Adrenal gland (tissue), 9 donors: ENCODE measurements at regions not wholly inside any gene's neighbourhood (a gene's known extent, or its start where the extent isn't known, plus 50 kb on each side); places are given as distances from the start of the nearest gene placed in this dataset.
A peak's percentile ranks its signal among the peaks of the same experiment; 100 is the strongest.

ENCODE experiments used
- DNase-seq, 7 donors: peaks; one replicate each; pipeline ENCODE4 v3.0.0-alpha.2; 2019 to 2020
- H3K27ac ChIP-seq, 5 donors: fragments of 200-600 bp; sonication (generic) in 4 of 5; 1 replicate in 3 of 5; 2 replicates in 2 of 5; pipeline versions ENCODE4 v1.5.1 to v1.8.0; 2016 to 2020; ENCODE audit warnings: mild to moderate bottlenecking in 1 of 5
- H3K27me3 ChIP-seq: fragments of 200-600 bp; 2 replicates; pipeline ENCODE4 v1.8.0; 2021
- H3K36me3 ChIP-seq, 2 donors: fragments of 200-600 bp; replicated peaks in 1 of 2; 1 replicate in 1 of 2; 2 replicates in 1 of 2; pipeline versions ENCODE4 v1.5.1 to v1.8.0; 2018 to 2022
- H3K4me1 ChIP-seq, 2 donors: fragments of 200-600 bp; replicated peaks in 1 of 2; 1 replicate in 1 of 2; 2 replicates in 1 of 2; pipeline versions ENCODE4 v1.5.1 to v1.8.0; 2018 to 2021
- H3K4me3 ChIP-seq, 4 donors: fragments of 200-600 bp; sonication (generic) in 3 of 4; one replicate each; pipeline ENCODE4 v1.5.1; 2016 to 2018
- H3K9me3 ChIP-seq, 3 donors: fragments of 200-600 bp; sonication (generic) in 1 of 3; replicated peaks in 1 of 3; 1 replicate in 2 of 3; 2 replicates in 1 of 3; pipeline versions ENCODE4 v1.5.1 to v1.8.0; 2016 to 2021
- CTCF ChIP-seq, 6 experiments: fragments of 450-650 bp in 4 of 6; fragments of 200-600 bp in 2 of 6; sonication (generic) in 1 of 6; IDR thresholded peaks; 1 replicate in 5 of 6; 2 replicates in 1 of 6; pipeline versions ENCODE4 v1.5.1 to v1.8.0; 2016 to 2021; ENCODE audit warnings: antibody characterized with exemption in 6 of 6, mild to moderate bottlenecking in 2 of 6, moderate library complexity in 1 of 6
- POLR2A ChIP-seq, 2 donors: fragments of 450-650 bp; IDR thresholded peaks; one replicate each; pipeline ENCODE4 v1.6.1; 2017; ENCODE audit warnings: antibody characterized with exemption in 2 of 2, mild to moderate bottlenecking in 2 of 2, moderate library complexity in 1 of 2
- WGBS, 4 donors: extraction: QIAGEN DNeasy Blood & Tissue Kit in 2 of 4; methylation state at CpG; one replicate each; pipeline versions ENCODE4 v1.1.5 to v1.1.7; 2013 to 2017; 5-methylcytosine and 5-hydroxymethylcytosine counted together
- intact Hi-C, 2 donors: fragments of 100-400 bp; cut with DNase I; formaldehyde crosslinking; loops; one replicate each; pipeline versions ENCODE4 v1.14.1 to v1.15.0; 2022 to 2023
- donor health status: healthy with polysubstance abuse.
- donor health status: Bipolar disorder and iron deficiency.
- donor health status: DM: yes; HTN: yes; CAD: no.
- donor health status: DM: no; HTN: no; CAD: no.
- donor health status: DM: no; HTN: no; CAD: no.

DNA sequence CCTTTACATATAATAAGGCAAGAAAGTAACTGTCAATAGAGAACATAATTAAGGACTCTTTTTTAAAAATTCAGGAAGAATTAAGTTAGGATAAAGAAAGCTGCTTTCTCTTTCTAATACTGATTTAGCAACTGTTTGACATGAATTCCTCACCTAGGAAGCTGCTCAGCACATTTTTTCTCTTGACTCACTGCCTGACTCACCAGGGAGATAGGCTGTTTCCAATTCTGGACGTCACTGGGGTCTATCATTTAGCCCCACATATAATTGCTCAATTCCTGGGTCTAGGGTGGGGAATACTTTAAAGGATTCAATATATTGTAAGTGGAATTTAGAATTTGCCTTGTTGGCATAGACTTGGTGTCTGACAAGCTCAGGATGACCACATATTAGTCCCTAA lies 50.8 kb upstream of the UGP2 start:
- 7 to 14% (median 11%) methylated on average over 1 of the region's 1 CpG for WGBS, 4 donors
- intact Hi-C loops = no loop called here
- TF ChIP-seq CTCF (IDR thresholded peaks at IDR 0.05) = no peak
- no peak for TF ChIP-seq POLR2A (IDR thresholded peaks at IDR 0.05)
- no peaks in the 10 kb centered on the region for H3K9me3 ChIP-seq
- DNase-seq = peak in 5 of 7 donors; percentile 40 to 53 (median 43)
- no peaks in the 10 kb centered on the region for H3K36me3 ChIP-seq
- H3K27me3 ChIP-seq = no peaks in the 10 kb centered on the region
- H3K4me1 ChIP-seq = peaks cover 0 to 6% of the 10 kb centered on the region in 2 donors
- H3K4me3 ChIP-seq = no peak overlapping the region
- no peak overlapping the region for H3K27ac ChIP-seq

DNA sequence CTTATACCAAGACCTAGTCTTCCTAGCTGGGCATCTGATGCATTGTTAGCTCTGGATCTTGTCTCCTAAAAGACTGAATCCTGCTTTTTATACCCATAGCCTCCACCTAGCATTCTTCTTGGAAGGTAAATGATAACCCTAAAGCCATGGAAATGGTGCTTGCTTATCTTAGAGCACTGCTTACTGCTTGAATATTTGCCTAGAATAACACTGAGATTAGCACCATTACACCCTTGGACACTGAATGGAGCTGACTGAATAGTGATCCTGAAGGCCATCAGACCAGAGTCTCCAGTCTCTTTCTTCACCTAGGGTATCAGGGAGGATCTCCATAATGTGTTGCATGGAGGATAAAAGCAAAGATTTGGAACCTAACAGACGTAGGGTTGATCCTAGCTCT lies 50.3 kb upstream of the UGP2 start:
- intact Hi-C loops = no loop called here
- Histone ChIP-seq H3K27ac (no peak overlapping the region), H3K4me3 (no peak overlapping the region), H3K36me3 (no peaks in the 10 kb centered on the region), H3K9me3 (no peaks in the 10 kb centered on the region), H3K27me3 (no peaks in the 10 kb centered on the region), H3K4me1 (peaks cover 0 to 6% of the 10 kb centered on the region in 2 donors)
- TF ChIP-seq POLR2A (IDR thresholded peaks at IDR 0.05) (no peak), CTCF (IDR thresholded peaks at IDR 0.05) (no peak)
- WGBS, 4 donors = 73 to 82% (median 80%) methylated on average over 1 of the region's 1 CpG
- DNase-seq = no peak
